B cell (primary cell): ENCODE measurements at regions not wholly inside any gene's neighbourhood (a gene's known extent, or its start where the extent isn't known, plus 50 kb on each side); places are given as distances from the start of the nearest gene placed in this dataset.

Experiments
- CTCF ChIP-seq: fragments of 200-600 bp; IDR thresholded peaks from one replicate; pipeline ENCODE4 v1.8.0; 2022; ENCODE audit warnings: antibody characterized with exemption, mild to moderate bottlenecking
- EZH2 ChIP-seq: IDR thresholded peaks from 2 replicates; pipeline ENCODE4 v1.6.1; 2012; ENCODE audit warnings: borderline replicate concordance, low read depth, mild to moderate bottlenecking, moderate library complexity, low read length; ENCODE audit not compliant: insufficient read depth, poor library complexity, severe bottlenecking

- no peak for TF ChIP-seq CTCF
- no peak for TF ChIP-seq EZH2
These were observed 646.6 kb downstream of the NTRK3 start for GRCh38 chr15:87609894-87610293.
